ENCODE measurements at regions not wholly inside any gene's neighbourhood (a gene's known extent, or its start where the extent isn't known, plus 50 kb on each side); places are given as distances from the start of the nearest gene placed in this dataset.
"Not testable (repeated sequence)": the region's sequence is repeated elsewhere in the genome, so short reads cannot be mapped to it uniquely, and the experiment has no call there.

- no peak for DNase-seq (ENCODE audit: insufficient read length, low spot score)
- no peak for TF ChIP-seq POLR2A (IDR thresholded peaks at IDR 0.05; ENCODE audit: low read depth, low read length)
- no peak for FAIRE-seq
Measured at GRCh38 chr11:87809256-87809655, 366.0 kb downstream of the RAB38 start.

GRCh38 chr11:87804176-87804575 is 371.1 kb downstream of the RAB38 start:
- no peak for FAIRE-seq
- TF ChIP-seq POLR2A (IDR thresholded peaks at IDR 0.05; ENCODE audit: low read depth, low read length): no peak

GRCh38 chr11:87803748-87804147 is 371.5 kb downstream of the RAB38 start:
- DNase-seq (ENCODE audit: insufficient read length, low spot score) (no peak), FAIRE-seq (no peak)
- TF ChIP-seq POLR2A (IDR thresholded peaks at IDR 0.05; ENCODE audit: low read depth, low read length): no peak

More at GRCh38 chr11:87804176-87804575, 371.1 kb downstream of the RAB38 start:
- DNase-seq (ENCODE audit: insufficient read length, low spot score): no peak

- FAIRE-seq; DNase-seq (ENCODE audit: insufficient read length, low spot score): not testable (repeated sequence)
Measured at GRCh38 chr11:87784862-87785261, 390.4 kb downstream of the RAB38 start.

GRCh38 chr11:87780068-87780413 is 395.2 kb downstream of the RAB38 start:
- DNase-seq (ENCODE audit: insufficient read length, low spot score): no peak
- FAIRE-seq: no peak
- no peak for TF ChIP-seq POLR2A (IDR thresholded peaks at IDR 0.05; ENCODE audit: low read depth, low read length)

GRCh38 chr11:87779276-87780067 is 395.8 kb downstream of the RAB38 start:
- no peak for FAIRE-seq
- DNase-seq (ENCODE audit: insufficient read length, low spot score): no peak
- TF ChIP-seq POLR2A (IDR thresholded peaks at IDR 0.05; ENCODE audit: low read depth, low read length): no peak

- FAIRE-seq (no peak), DNase-seq (ENCODE audit: insufficient read length, low spot score) (no peak)
- no peak for TF ChIP-seq POLR2A (IDR thresholded peaks at IDR 0.05; ENCODE audit: low read depth, low read length)
Measured at GRCh38 chr11:87778357-87778756, 396.9 kb downstream of the RAB38 start.

GRCh38 chr11:87775036-87775435 is 400.2 kb downstream of the RAB38 start:
- no peak for DNase-seq (ENCODE audit: insufficient read length, low spot score)
- no peak for FAIRE-seq
- no peak for TF ChIP-seq POLR2A (IDR thresholded peaks at IDR 0.05; ENCODE audit: low read depth, low read length)

- FAIRE-seq (no peak), DNase-seq (ENCODE audit: insufficient read length, low spot score) (no peak)
- no peak for TF ChIP-seq POLR2A (IDR thresholded peaks at IDR 0.05; ENCODE audit: low read depth, low read length)
Measured at GRCh38 chr11:87769661-87770060, 405.6 kb downstream of the RAB38 start.

GRCh38 chr11:87767615-87768014 is 407.6 kb downstream of the RAB38 start:
- no peak for TF ChIP-seq POLR2A (IDR thresholded peaks at IDR 0.05; ENCODE audit: low read depth, low read length)
- FAIRE-seq (no peak), DNase-seq (ENCODE audit: insufficient read length, low spot score) (no peak)

GRCh38 chr11:87764075-87764474 is 411.2 kb downstream of the RAB38 start:
- FAIRE-seq; DNase-seq (ENCODE audit: insufficient read length, low spot score): not testable (repeated sequence)

- FAIRE-seq (no peak), DNase-seq (ENCODE audit: insufficient read length, low spot score) (no peak)
- TF ChIP-seq POLR2A (IDR thresholded peaks at IDR 0.05; ENCODE audit: low read depth, low read length): no peak
Measured at GRCh38 chr11:87754685-87755084, 420.6 kb downstream of the RAB38 start.

- no peak for DNase-seq (ENCODE audit: insufficient read length, low spot score)
- TF ChIP-seq POLR2A (IDR thresholded peaks at IDR 0.05; ENCODE audit: low read depth, low read length): no peak
- FAIRE-seq: no peak
Measured at GRCh38 chr11:87753143-87753542, 422.1 kb downstream of the RAB38 start.

- TF ChIP-seq POLR2A (IDR thresholded peaks at IDR 0.05; ENCODE audit: low read depth, low read length): no peak
- FAIRE-seq (no peak), DNase-seq (ENCODE audit: insufficient read length, low spot score) (no peak)
Measured at GRCh38 chr11:87743007-87743406, 432.2 kb downstream of the RAB38 start.

GRCh38 chr11:87740968-87741367 is 434.3 kb downstream of the RAB38 start:
- DNase-seq (ENCODE audit: insufficient read length, low spot score) (no peak), FAIRE-seq (no peak)
- no peak for TF ChIP-seq POLR2A (IDR thresholded peaks at IDR 0.05; ENCODE audit: low read depth, low read length)

- DNase-seq (ENCODE audit: insufficient read length, low spot score) (no peak), FAIRE-seq (no peak)
- TF ChIP-seq POLR2A (IDR thresholded peaks at IDR 0.05; ENCODE audit: low read depth, low read length): no peak
Measured at GRCh38 chr11:87740451-87740850, 434.8 kb downstream of the RAB38 start.
